HCT116 (cell line): ENCODE measurements at regions not wholly inside any gene's neighbourhood (a gene's known extent, or its start where the extent isn't known, plus 50 kb on each side); places are given as distances from the start of the nearest gene placed in this dataset.

ENCODE experiments used
- ATAC-seq: fragments of 200-7000 bp; cut with Tn5 transposase; 2 replicates; pipeline ENCODE4 v1.9.1; 2020; ENCODE audit warnings: mild to moderate bottlenecking, moderate library complexity
- BruUV-seq: library from RNA; stranded (reverse); fragments of 400-500 nt; replicated peaks from 2 replicates; lab custom pipeline; 2021; lab: Mats Ljungman, UMichigan
- CTCF ChIA-PET: fragments of 300-600 bp; sonication (Branson Sonifier 250); formaldehyde crosslinking; loops from one replicate; lab custom pipeline; 2021; ENCODE audit warnings: antibody characterized with exemption; lab: Charles Lee
- POLR2A ChIA-PET: fragments of 300-600, 350-600 bp; sonication (Branson Sonifier 250); formaldehyde crosslinking; loops from one replicate; lab custom pipeline; 2021; ENCODE audit warnings: antibody characterized with exemption; lab: Charles Lee
- RAD21 ChIA-PET, 2 experiments: fragments of 300-600 bp; sonication (Branson Sonifier 250); formaldehyde crosslinking; loops; one replicate each; lab custom pipeline; 2023; ENCODE audit warnings: low total read pairs in 2 of 2; ENCODE audit not compliant: uncharacterized antibody in 2 of 2, unreplicated experiment in 2 of 2, low non-redundant PET in 1 of 2; lab: Charles Lee
- DNase-seq: peaks from one replicate; pipeline ENCODE4 v3.0.0-alpha.2; 2010; ENCODE audit warnings: low read depth, low spot score
- H2AFZ ChIP-seq: fragments of 200-600 bp; shearing (Covaris generic), sonication (generic); 2 replicates; pipeline ENCODE4 v1.6.1; 2017; ENCODE audit warnings: low read depth, mixed run types, mixed read lengths, antibody characterized with exemption, low read length; ENCODE audit not compliant: poor library complexity, severe bottlenecking
- H3K27ac ChIP-seq: 2 replicates; pipeline ENCODE4 v1.5.1; 2012; ENCODE audit warnings: low read depth, low read length
- H3K27me3 ChIP-seq: fragments of 200-600 bp; sonication (generic); 2 replicates; pipeline ENCODE4 v1.6.1; 2016; ENCODE audit warnings: mixed run types, low read length, mixed read lengths; ENCODE audit not compliant: insufficient read depth
- H3K36me3 ChIP-seq, 2 experiments: fragments of 200-500 bp in 1 of 2; fragments of 200-600 bp in 1 of 2; sonication (Bioruptor generic) in 1 of 2; sonication (generic) in 1 of 2; 2 replicates each; pipeline versions ENCODE4 v1.5.1 to v1.6.1; 2014 to 2016; ENCODE audit warnings: low read length in 2 of 2, inconsistent platforms in 1 of 2, mixed read lengths in 1 of 2, mixed run types in 1 of 2; ENCODE audit not compliant: insufficient read depth in 2 of 2, control insufficient read depth in 1 of 2
- H3K4me1 ChIP-seq, 2 experiments: fragments of 200-600 bp in 1 of 2; sonication (generic) in 1 of 2; 2 replicates each; pipeline versions ENCODE4 v1.5.1 to v1.6.1; 2012 to 2017; ENCODE audit warnings: low read length in 2 of 2, inconsistent platforms in 1 of 2, mild to moderate bottlenecking in 1 of 2, mixed read lengths in 1 of 2, mixed run types in 1 of 2, moderate library complexity in 1 of 2; ENCODE audit not compliant: insufficient read depth in 2 of 2, control insufficient read depth in 1 of 2
- H3K4me2 ChIP-seq: fragments of 200-600 bp; sonication (generic); 2 replicates; pipeline ENCODE4 v1.6.1; 2017; ENCODE audit warnings: mixed run types, low read length, mixed read lengths
- H3K4me3 ChIP-seq, 2 experiments: fragments of 200-600 bp in 1 of 2; sonication (generic) in 1 of 2; replicated peaks in 1 of 2; 2 replicates each; pipeline ENCODE4 v1.5.1; 2011 to 2016; ENCODE audit warnings: low read length in 2 of 2, control low read depth in 1 of 2, low read depth in 1 of 2, mild to moderate bottlenecking in 1 of 2, mixed read lengths in 1 of 2, mixed run types in 1 of 2
- H3K79me2 ChIP-seq: fragments of 200-600 bp; sonication (generic); 2 replicates; pipeline ENCODE4 v1.6.1; 2017; ENCODE audit warnings: mild to moderate bottlenecking, mixed run types, low read length, moderate library complexity, mixed read lengths; ENCODE audit not compliant: insufficient read depth
- H3K9ac ChIP-seq: fragments of 200-600 bp; sonication (generic); 2 replicates; pipeline ENCODE4 v1.6.1; 2016; ENCODE audit warnings: low read length, mixed read lengths
- H3K9me2 ChIP-seq: fragments of 200-600 bp; sonication (generic), shearing (Covaris generic); 2 replicates; pipeline ENCODE4 v1.6.1; 2017; ENCODE audit warnings: mixed run types, mild to moderate bottlenecking, moderate library complexity; ENCODE audit not compliant: insufficient read depth
- H3K9me3 ChIP-seq, 2 experiments: fragments of 200-500 bp in 1 of 2; fragments of 200-600 bp in 1 of 2; sonication (Bioruptor generic) in 1 of 2; sonication (generic) in 1 of 2; 2 replicates each; pipeline ENCODE4 v1.6.1; 2014 to 2017; ENCODE audit warnings: low read length in 2 of 2, mixed read lengths in 2 of 2, inconsistent platforms in 1 of 2, low read depth in 1 of 2, mild to moderate bottlenecking in 1 of 2, mixed run types in 1 of 2, moderate library complexity in 1 of 2; ENCODE audit not compliant: control insufficient read depth in 1 of 2, insufficient read depth in 1 of 2
- H4K20me1 ChIP-seq: fragments of 200-600 bp; sonication (generic), shearing (Covaris generic); 2 replicates; pipeline ENCODE4 v1.6.1; 2017; ENCODE audit warnings: mixed run types, mild to moderate bottlenecking, moderate library complexity; ENCODE audit not compliant: insufficient read depth
- CBX3 ChIP-seq: IDR thresholded peaks from 2 replicates; pipeline ENCODE4 v1.6.1; 2012; ENCODE audit warnings: low read depth
- CEBPB ChIP-seq: IDR thresholded peaks from 2 replicates; pipeline ENCODE4 v1.6.1; 2012; ENCODE audit warnings: low read depth
- EGR1 ChIP-seq: IDR thresholded peaks from 2 replicates; pipeline ENCODE4 v1.6.1; 2012; ENCODE audit warnings: low read depth
- EZH2 ChIP-seq: fragments of 200-600 bp; sonication (generic); IDR thresholded peaks from 2 replicates; pipeline ENCODE4 v1.6.1; 2017; ENCODE audit warnings: antibody characterized with exemption, mixed run types
- EZH2phosphoT487 ChIP-seq: fragments of 200-600 bp; IDR thresholded peaks from 2 replicates; pipeline ENCODE4 v1.6.1; 2018; ENCODE audit warnings: antibody characterized with exemption, borderline replicate concordance
- FOSL1 ChIP-seq: IDR thresholded peaks from 2 replicates; pipeline ENCODE4 v1.6.1; 2012; ENCODE audit warnings: low read depth
- JUND ChIP-seq: IDR thresholded peaks from 2 replicates; pipeline ENCODE4 v1.6.1; 2012
- POLR2A ChIP-seq: IDR thresholded peaks from 2 replicates; pipeline ENCODE4 v1.7.0; 2011; ENCODE audit warnings: borderline replicate concordance; ENCODE audit not compliant: insufficient read depth, insufficient read length; ENCODE audit errors: extremely low read depth
- POLR2AphosphoS5 ChIP-seq: IDR thresholded peaks from 2 replicates; pipeline ENCODE4 v1.6.1; 2011; ENCODE audit warnings: mild to moderate bottlenecking, low read depth, low read length, moderate library complexity
- RAD21 ChIP-seq: IDR thresholded peaks from 2 replicates; pipeline ENCODE4 v1.6.1; 2012; ENCODE audit warnings: low read depth, mild to moderate bottlenecking
- SIN3A ChIP-seq: IDR thresholded peaks from 2 replicates; pipeline ENCODE4 v1.6.1; 2012; ENCODE audit warnings: low read depth
- SP1 ChIP-seq: IDR thresholded peaks from 2 replicates; pipeline ENCODE4 v1.6.1; 2012; ENCODE audit warnings: low read depth
- SRF ChIP-seq: IDR thresholded peaks from 2 replicates; pipeline ENCODE4 v1.6.1; 2012; ENCODE audit warnings: low read depth
- TCF7L2 ChIP-seq: IDR thresholded peaks from 2 replicates; pipeline ENCODE4 v1.7.0; 2011; ENCODE audit warnings: borderline replicate concordance, inconsistent platforms; ENCODE audit not compliant: insufficient read depth, insufficient read length; ENCODE audit errors: extremely low read depth
- YY1 ChIP-seq: IDR thresholded peaks from 2 replicates; pipeline ENCODE4 v1.6.1; 2011; ENCODE audit warnings: low read length, low read depth, moderate library complexity, mild to moderate bottlenecking; ENCODE audit not compliant: insufficient replicate concordance; ENCODE audit errors: extremely low read depth
- ZFX ChIP-seq: fragments of 450-650 bp; IDR thresholded peaks from 2 replicates; pipeline ENCODE4 v1.6.1; 2017
- ZNF274 ChIP-seq: fragments of 200-500 bp; sonication (Bioruptor generic); IDR thresholded peaks from 2 replicates; pipeline ENCODE4 v1.6.1; 2014; ENCODE audit warnings: mild to moderate bottlenecking, low read depth, low read length, inconsistent platforms
- intact Hi-C: fragments of 100-400 bp; cut with micrococcal nuclease; formaldehyde crosslinking; loops from 2 replicates; pipeline ENCODE4 v1.10.0; 2022
- TF ChIP-seq, protein P1 (sequence below), 3 experiments: fragments of 200-600 bp in 1 of 3; sonication (generic) in 1 of 3; IDR thresholded peaks in 2 of 3; conservative IDR thresholded peaks in 1 of 3; 2 replicates each; pipeline ENCODE4 v1.5.1; 2012 to 2017; ENCODE audit warnings: low read depth in 2 of 3, low read length in 2 of 3, antibody characterized with exemption in 1 of 3, borderline replicate concordance in 1 of 3, control low read depth in 1 of 3, mild to moderate bottlenecking in 1 of 3, mixed read lengths in 1 of 3, mixed run types in 1 of 3, moderate library complexity in 1 of 3; ENCODE audit not compliant: insufficient read depth in 1 of 3
- TF ChIP-seq, protein P2 (sequence below): IDR thresholded peaks from 2 replicates; pipeline ENCODE4 v1.6.1; 2012
- TF ChIP-seq, protein P3 (sequence below): IDR thresholded peaks from 2 replicates; pipeline ENCODE4 v1.6.1; 2012
- TF ChIP-seq, protein P4 (sequence below): IDR thresholded peaks from 2 replicates; pipeline ENCODE4 v1.6.1; 2012; ENCODE audit warnings: low read depth

DNA sequence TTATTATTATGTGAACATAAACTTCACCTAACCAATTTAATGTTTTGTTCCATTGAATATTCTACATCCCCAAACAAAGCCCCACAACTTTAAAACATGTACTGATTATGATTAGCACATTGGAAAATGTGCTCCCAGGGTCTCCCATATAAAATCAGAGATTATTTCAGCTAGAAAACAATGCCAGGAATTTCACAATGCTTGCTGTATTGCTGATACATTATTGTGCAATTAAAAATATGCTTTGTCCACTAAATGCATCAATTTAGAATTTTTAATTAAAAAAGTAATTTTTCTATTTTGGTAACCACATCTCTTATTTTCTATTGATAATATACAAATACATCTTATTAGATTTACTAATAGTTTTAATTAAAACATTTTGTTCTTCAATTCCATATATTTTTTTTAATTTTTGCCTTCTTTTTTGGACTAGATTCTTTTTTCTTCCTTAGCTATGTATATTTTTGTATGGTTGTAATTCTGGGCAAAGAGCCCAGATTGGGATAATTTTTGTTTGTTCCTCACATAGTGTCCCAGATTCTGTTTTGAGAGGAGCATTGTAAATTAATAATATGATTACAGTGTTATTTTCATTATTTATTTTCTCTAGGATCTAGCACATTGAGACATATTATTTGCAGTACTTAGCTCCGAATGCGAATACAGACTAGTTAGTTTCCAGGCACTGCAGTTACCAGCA is 241.5 kb upstream of the CDH18 start (continued):
- TF ChIP-seq YY1 (no peak), FOSL1 (no peak), ZFX (no peak)

DNA sequence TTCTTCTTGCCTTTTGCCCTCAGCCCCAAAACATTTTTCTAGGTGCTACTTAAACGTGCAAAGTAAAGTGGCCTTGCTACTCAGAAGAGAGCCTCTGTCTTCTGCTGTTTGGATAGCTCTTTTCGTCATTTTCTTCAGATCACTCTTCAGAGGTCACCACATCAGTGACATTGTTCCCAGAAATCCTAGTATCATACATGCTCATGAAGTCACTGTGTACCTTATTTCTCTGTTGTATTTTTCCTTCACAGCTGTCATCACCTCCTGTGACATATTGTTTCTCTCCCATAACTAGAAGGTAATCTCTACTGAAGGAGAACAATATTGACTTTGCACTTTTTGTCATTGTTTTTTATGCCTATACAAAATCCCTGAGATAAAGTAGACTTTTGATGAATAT is 237.0 kb upstream of the CDH18 start:
- peaks cover 3 to 10% of the 10 kb centered on the region in 2 experiments; a peak in 2 of 4 replicates for H3K9me3 ChIP-seq
- ATAC-seq, result no peak
- ChIA-PET RAD21 (no interaction called here), CTCF (no interaction called here), POLR2A (no interaction called here)
- H3K4me3 ChIP-seq, result no peak overlapping the region
- no peaks in the 10 kb centered on the region for H3K27me3 ChIP-seq
- H3K9ac ChIP-seq, result no peak overlapping the region
- no peaks in the 10 kb centered on the region for H3K4me1 ChIP-seq
- H3K9me2 ChIP-seq, result no peaks in the 10 kb centered on the region
- DNase-seq, result no peak
- no TSS peak for BruUV-seq
- H4K20me1 ChIP-seq, result no peaks in the 10 kb centered on the region; the same call in 1 of the 2 replicates
- H3K27ac ChIP-seq, result no peak overlapping the region
- H3K79me2 ChIP-seq, result no peaks in the 10 kb centered on the region
- H3K36me3 ChIP-seq, result no peaks in the 10 kb centered on the region
- intact Hi-C loops, result no loop called here
- no peak overlapping the region for H2AFZ ChIP-seq
- no peak overlapping the region for H3K4me2 ChIP-seq
- TF ChIP-seq SIN3A (no peak), RAD21 (no peak), EZH2 (no peak), ZNF274 (no peak), SRF (no peak), SP1 (no peak), TCF7L2 (no peak), JUND (no peak), EGR1 (no peak), FOSL1 (no peak), CEBPB (no peak), POLR2A (no peak), POLR2AphosphoS5 (no peak), EZH2phosphoT487 (no peak), CBX3 (no peak)
- TF ChIP-seq, protein P1, sequence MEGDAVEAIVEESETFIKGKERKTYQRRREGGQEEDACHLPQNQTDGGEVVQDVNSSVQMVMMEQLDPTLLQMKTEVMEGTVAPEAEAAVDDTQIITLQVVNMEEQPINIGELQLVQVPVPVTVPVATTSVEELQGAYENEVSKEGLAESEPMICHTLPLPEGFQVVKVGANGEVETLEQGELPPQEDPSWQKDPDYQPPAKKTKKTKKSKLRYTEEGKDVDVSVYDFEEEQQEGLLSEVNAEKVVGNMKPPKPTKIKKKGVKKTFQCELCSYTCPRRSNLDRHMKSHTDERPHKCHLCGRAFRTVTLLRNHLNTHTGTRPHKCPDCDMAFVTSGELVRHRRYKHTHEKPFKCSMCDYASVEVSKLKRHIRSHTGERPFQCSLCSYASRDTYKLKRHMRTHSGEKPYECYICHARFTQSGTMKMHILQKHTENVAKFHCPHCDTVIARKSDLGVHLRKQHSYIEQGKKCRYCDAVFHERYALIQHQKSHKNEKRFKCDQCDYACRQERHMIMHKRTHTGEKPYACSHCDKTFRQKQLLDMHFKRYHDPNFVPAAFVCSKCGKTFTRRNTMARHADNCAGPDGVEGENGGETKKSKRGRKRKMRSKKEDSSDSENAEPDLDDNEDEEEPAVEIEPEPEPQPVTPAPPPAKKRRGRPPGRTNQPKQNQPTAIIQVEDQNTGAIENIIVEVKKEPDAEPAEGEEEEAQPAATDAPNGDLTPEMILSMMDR (IDR thresholded peaks at IDR 0.05 in 2 of 3, conservative IDR thresholded peaks at IDR 0.05 in 1 of 3; ENCODE audit: borderline replicate concordance in 1 of 3, insufficient read depth in 1 of 3, low read depth in 2 of 3, low read length in 2 of 3), result no peak
- TF ChIP-seq, protein P2, sequence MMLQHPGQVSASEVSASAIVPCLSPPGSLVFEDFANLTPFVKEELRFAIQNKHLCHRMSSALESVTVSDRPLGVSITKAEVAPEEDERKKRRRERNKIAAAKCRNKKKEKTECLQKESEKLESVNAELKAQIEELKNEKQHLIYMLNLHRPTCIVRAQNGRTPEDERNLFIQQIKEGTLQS, result no peak
- TF ChIP-seq, protein P3, sequence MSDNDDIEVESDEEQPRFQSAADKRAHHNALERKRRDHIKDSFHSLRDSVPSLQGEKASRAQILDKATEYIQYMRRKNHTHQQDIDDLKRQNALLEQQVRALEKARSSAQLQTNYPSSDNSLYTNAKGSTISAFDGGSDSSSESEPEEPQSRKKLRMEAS, result no peak
- TF ChIP-seq, protein P4, sequence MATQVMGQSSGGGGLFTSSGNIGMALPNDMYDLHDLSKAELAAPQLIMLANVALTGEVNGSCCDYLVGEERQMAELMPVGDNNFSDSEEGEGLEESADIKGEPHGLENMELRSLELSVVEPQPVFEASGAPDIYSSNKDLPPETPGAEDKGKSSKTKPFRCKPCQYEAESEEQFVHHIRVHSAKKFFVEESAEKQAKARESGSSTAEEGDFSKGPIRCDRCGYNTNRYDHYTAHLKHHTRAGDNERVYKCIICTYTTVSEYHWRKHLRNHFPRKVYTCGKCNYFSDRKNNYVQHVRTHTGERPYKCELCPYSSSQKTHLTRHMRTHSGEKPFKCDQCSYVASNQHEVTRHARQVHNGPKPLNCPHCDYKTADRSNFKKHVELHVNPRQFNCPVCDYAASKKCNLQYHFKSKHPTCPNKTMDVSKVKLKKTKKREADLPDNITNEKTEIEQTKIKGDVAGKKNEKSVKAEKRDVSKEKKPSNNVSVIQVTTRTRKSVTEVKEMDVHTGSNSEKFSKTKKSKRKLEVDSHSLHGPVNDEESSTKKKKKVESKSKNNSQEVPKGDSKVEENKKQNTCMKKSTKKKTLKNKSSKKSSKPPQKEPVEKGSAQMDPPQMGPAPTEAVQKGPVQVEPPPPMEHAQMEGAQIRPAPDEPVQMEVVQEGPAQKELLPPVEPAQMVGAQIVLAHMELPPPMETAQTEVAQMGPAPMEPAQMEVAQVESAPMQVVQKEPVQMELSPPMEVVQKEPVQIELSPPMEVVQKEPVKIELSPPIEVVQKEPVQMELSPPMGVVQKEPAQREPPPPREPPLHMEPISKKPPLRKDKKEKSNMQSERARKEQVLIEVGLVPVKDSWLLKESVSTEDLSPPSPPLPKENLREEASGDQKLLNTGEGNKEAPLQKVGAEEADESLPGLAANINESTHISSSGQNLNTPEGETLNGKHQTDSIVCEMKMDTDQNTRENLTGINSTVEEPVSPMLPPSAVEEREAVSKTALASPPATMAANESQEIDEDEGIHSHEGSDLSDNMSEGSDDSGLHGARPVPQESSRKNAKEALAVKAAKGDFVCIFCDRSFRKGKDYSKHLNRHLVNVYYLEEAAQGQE, result no peak
